ENCODE measurements at regions not wholly inside any gene's neighbourhood (a gene's known extent, or its start where the extent isn't known, plus 50 kb on each side); places are given as distances from the start of the nearest gene placed in this dataset.

DNA sequence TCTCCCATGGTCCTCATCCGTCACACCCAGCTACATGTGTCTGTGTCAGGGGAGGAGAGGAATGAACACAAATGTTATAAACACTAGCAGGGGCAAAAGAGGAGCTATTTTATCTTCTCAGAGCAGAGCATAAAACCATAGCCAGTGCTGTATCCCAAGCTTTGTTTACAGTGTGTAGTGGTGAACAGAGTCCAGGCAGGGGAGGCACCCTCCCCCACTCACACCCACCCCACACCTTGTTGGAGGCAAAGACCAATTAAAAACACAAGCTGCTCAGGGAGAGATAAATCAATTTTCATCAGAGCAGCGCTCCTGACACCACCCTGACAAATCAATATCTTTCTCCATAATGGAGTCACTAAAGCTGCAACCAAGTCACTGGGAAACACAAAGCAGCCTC is 132.6 kb upstream of the CCL2 start:
- H3K36me3 ChIP-seq = no peaks in the 10 kb centered on the region
- no peak overlapping the region for H3K4me3 ChIP-seq
- intact Hi-C loops (cut with DNase I) = no loop called here
- no peak overlapping the region for H3K27ac ChIP-seq
- TF ChIP-seq, protein P1, sequence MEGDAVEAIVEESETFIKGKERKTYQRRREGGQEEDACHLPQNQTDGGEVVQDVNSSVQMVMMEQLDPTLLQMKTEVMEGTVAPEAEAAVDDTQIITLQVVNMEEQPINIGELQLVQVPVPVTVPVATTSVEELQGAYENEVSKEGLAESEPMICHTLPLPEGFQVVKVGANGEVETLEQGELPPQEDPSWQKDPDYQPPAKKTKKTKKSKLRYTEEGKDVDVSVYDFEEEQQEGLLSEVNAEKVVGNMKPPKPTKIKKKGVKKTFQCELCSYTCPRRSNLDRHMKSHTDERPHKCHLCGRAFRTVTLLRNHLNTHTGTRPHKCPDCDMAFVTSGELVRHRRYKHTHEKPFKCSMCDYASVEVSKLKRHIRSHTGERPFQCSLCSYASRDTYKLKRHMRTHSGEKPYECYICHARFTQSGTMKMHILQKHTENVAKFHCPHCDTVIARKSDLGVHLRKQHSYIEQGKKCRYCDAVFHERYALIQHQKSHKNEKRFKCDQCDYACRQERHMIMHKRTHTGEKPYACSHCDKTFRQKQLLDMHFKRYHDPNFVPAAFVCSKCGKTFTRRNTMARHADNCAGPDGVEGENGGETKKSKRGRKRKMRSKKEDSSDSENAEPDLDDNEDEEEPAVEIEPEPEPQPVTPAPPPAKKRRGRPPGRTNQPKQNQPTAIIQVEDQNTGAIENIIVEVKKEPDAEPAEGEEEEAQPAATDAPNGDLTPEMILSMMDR (IDR thresholded peaks at IDR 0.05) = no peak
- H3K4me1 ChIP-seq = no peaks in the 10 kb centered on the region
- DNase-seq (no peak), ATAC-seq (no peak)
- H3K9me3 ChIP-seq = no peaks in the 10 kb centered on the region
- H3K27me3 ChIP-seq = peaks cover 11% of the 10 kb centered on the region

DNA sequence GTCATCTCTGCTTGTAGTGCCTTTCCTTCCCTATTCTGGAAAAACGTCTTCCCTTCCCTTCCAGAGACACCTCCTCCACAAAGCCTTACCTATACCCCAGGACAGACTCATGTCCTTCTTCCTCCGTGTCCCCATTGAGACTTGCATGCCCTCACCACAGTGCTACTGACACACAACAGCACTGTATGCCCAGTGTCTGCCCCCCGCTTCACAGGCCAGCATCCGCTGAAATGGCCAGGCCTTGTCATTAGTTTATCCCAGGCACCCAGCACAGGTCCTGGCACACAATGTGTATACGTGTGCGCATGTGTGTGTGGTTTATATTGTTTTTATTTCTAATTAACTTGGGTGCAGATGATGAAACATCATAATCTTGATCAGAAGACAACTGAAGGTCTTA is 130.1 kb upstream of the CCL2 start:
- TF ChIP-seq, protein P1 (IDR thresholded peaks at IDR 0.05) = no peak
- ATAC-seq = no peak
- intact Hi-C loops (cut with DNase I) = no loop called here
- Histone ChIP-seq H3K27ac (no peak overlapping the region), H3K9me3 (no peaks in the 10 kb centered on the region), H3K27me3 (peaks cover 10% of the 10 kb centered on the region), H3K4me3 (no peak overlapping the region), H3K36me3 (no peaks in the 10 kb centered on the region), H3K4me1 (no peaks in the 10 kb centered on the region)
- no peak for DNase-seq

DNA sequence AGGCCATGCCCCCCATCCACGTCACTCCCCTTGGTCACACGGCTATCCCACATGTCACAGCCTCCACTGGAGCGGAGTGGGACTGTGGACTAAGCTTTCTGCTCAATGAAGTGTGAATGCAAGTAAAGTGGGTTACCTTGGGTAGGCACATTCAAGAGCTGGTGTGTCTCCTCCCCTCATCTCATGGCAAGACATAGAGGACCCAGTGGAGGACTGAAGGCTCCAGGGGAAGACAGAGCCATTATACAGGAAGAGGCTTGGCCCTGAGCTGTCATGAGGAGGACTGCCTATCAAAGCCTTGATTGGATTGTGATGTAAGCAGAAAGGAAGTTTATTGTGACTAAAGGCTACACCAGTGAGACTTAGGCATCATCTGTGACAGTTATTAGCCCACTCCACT is 129.2 kb upstream of the CCL2 start:
- Histone ChIP-seq H3K36me3 (no peaks in the 10 kb centered on the region), H3K4me1 (no peaks in the 10 kb centered on the region), H3K27ac (no peak overlapping the region), H3K4me3 (no peak overlapping the region), H3K27me3 (peaks cover 9% of the 10 kb centered on the region), H3K9me3 (no peaks in the 10 kb centered on the region)
- ATAC-seq (no peak), DNase-seq (no peak)
- intact Hi-C loops (cut with DNase I) = no loop called here
- TF ChIP-seq, protein P1 (IDR thresholded peaks at IDR 0.05) = no peak

DNA sequence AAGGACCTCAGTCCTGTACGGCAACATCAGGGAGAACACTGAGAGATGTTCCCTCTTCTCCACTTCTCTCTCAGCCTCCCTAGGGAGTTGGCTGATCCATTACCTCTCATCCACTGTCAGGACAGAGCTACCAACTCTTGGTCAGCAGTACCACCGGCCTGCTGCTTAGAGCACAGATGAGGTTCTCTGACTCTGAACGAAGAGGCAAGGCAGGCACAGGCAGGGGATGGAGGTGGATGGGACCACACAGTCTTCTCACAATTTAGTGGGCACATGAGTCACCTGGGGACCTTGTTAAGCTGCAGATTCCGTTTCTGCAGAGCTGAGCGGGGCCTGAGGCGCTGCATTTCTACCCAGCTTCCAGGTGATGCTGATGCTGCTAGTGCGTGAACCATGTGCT is 128.6 kb upstream of the CCL2 start:
- H3K4me3 ChIP-seq = no peak overlapping the region
- H3K27ac ChIP-seq = no peak overlapping the region
- TF ChIP-seq, protein P1 (IDR thresholded peaks at IDR 0.05) = no peak
- no peaks in the 10 kb centered on the region for H3K36me3 ChIP-seq
- intact Hi-C loops (cut with DNase I) = no loop called here
- H3K9me3 ChIP-seq = no peaks in the 10 kb centered on the region
- peaks cover 9% of the 10 kb centered on the region for H3K27me3 ChIP-seq
- H3K4me1 ChIP-seq = no peaks in the 10 kb centered on the region
- DNase-seq (no peak), ATAC-seq (no peak)

DNA sequence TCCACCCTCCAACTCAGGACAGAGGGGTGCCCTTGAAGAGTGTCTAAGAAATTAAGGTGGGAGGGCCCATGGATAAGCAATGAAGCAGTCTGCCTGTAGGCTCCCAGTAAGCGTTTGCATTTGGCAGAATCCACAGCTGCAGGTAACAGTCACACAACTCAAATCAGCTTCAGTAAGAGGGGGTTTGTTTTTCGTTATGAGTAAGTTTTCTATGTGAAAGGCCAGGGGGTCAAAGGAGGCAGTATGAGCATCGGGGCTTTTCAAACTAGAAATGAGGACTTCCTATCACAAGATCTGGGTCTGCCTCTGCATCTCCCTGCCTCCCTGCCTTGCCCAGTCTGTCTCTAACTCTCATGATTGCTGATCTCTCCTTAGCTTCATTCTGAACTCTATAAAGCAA is 128.1 kb upstream of the CCL2 start:
- TF ChIP-seq, protein P1 (IDR thresholded peaks at IDR 0.05) = no peak
- ATAC-seq (no peak), DNase-seq (no peak)
- intact Hi-C loops (cut with DNase I) = no loop called here
- Histone ChIP-seq H3K36me3 (no peaks in the 10 kb centered on the region), H3K9me3 (no peaks in the 10 kb centered on the region), H3K4me3 (no peak overlapping the region), H3K4me1 (no peaks in the 10 kb centered on the region), H3K27ac (no peak overlapping the region), H3K27me3 (peaks cover 9% of the 10 kb centered on the region)

DNA sequence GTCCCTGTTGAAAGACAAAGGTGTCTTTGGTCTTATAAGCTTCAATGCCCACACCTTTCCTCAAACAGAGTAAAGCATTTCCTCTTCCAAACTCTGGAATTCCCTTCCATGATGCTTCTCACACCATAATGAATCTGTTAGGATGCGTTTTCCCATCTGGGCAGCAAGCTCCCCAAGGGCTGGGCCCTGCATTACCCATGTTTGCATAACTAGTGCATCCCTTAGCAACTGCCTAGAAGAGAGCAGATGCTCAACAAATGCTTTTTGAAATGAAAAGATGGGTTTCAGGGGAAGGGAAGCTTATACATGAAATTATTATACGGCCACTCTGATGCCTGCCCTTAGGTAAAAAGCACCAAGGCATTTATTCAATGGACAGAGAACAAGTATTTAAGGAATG is 124.5 kb upstream of the CCL2 start:
- intact Hi-C loops (cut with DNase I) = no loop called here
- Histone ChIP-seq H3K4me1 (no peaks in the 10 kb centered on the region), H3K36me3 (no peaks in the 10 kb centered on the region), H3K4me3 (no peak overlapping the region), H3K27me3 (peaks cover 9% of the 10 kb centered on the region), H3K9me3 (no peaks in the 10 kb centered on the region), H3K27ac (no peak overlapping the region)
- TF ChIP-seq, protein P1 (IDR thresholded peaks at IDR 0.05) = no peak
- DNase-seq (no peak), ATAC-seq (no peak)

All from upper lobe of right lung (tissue), 1 donor.